HG03442 (cell line): ENCODE measurements at regions not wholly inside any gene's neighbourhood (a gene's known extent, or its start where the extent isn't known, plus 50 kb on each side); places are given as distances from the start of the nearest gene placed in this dataset.

Experiments
- ATAC-seq: cut with Tn5 transposase; IDR thresholded peaks from one replicate; pipeline ENCODE4 v1.9.1; 2021; ENCODE audit warnings: mild to moderate bottlenecking, moderate library complexity; ENCODE audit not compliant: unreplicated experiment

DNA sequence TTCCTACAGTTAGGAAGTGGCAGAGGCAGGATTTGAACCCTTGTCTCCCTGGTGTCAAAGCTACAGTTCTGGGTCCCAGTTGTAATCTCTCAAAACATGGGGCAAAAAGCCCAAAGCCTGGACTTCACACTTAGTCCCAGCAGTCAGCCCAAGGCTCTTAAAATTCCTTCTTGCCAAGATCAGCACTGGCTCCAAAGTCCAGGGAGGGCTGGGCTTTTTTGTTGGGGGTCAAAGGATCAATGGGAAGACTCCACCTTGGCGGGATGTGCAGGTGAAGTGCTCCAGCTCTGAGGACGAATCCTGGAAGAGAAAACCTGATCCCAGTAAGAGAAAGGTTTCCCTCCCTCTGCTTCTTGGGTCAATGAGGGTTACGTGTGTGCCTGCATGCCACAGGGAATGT lies 195.5 kb downstream of the HAPSTR1 start:
- ATAC-seq: no peak

DNA sequence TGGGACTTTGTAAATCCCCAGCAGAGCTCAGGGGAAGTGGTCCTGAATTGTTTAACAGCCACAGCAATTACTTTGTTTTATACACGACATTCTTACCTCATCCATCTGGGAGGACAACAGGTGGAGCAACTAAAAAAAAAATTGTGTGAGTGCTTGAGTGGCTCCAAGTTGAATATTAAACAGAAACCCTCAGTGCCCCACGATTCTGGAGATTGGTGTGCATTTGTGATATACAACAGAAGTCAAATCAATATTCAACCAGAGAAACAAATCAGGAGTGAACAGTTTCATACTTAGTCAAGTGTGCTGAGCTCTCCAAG lies 204.8 kb downstream of the HAPSTR1 start:
- ATAC-seq: no peak

DNA sequence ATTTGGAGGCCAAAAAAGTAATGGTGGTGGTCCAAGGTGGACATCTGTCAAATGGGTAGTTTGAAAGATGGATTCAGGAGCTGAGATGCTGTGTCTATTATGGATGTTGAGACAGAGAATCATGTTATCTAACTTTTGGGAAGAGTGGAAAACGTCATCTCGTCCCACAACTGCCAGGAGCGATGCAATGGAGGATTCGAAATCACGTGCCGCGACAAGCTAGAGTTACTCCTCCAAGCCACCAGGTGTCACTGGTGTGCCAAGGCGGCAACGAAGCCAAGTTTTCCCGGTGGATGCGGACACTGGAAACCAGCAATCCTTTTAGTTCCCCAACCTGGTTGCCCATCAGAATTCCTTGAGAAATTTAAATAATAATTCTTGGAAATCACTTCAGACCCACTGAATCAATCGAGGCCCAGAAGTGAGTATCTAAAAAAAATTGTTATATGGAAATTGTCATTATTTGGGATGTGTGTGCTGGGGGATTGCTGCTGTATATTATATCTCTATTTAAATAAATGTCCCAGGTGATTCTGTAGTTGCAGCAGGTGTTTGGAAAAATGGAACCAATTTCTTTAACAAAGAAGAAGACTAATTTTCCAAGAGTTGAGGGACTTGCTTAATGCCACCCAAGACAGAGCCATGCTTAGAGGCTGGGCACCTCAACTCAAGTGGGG lies 206.1 kb downstream of the HAPSTR1 start:
- no peak for ATAC-seq

DNA sequence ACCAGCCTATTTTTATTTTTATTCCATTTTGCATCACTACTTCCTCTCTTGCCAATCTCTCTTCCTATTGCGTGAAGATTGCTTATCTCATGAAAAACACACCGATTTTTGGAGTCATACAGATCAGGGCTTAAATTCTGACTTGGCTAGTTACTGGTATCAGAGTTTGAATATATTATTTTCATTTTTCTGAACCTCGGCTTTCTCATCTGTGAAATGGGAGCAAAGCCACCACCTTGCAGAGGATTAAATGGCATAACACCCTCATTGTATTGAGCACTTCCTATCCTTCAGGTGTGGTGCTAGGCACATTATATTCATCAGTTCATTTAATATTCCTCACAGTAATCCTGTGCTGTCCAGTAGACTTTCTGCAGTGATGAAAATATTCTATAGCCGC lies 208.8 kb downstream of the HAPSTR1 start:
- no peak for ATAC-seq

DNA sequence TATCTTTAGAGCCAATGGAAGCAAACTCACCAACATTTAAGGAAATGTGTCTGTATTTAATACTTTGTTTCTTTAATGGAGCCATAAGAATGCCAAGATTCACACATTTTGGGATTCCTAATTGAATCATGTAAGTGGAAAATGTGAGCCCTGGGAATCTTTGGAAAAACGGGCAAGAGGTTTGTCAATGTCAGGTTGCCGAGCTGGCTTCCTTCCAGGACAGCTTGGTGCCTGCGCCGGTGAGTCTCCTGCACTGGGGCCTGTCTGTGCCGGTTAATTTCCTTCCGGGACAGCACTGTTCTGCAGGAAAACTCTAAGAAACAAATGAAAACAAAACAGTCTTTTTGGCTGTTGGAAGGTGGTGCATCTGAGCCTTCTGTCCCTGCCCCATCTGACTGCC lies 210.6 kb downstream of the HAPSTR1 start:
- no peak for ATAC-seq

DNA sequence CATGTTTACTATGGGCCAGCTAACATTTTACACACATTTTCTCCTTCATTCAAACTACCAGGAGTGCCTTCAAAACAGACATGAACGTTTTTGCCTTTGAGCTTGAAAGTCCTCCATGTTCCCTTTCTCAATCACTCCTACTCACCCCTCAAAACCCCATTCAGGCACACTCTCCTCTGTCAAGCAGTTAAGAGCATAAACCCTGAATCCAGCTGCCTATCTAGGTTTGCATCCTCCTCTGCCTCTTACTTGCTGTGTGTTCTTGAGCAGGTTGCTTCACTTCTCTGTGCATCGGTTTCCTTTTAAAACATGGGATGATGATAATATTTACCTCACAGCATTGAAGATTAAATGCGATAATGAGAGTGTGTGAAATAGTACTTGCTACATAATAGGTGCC lies 215.3 kb downstream of the HAPSTR1 start:
- ATAC-seq: no peak

DNA sequence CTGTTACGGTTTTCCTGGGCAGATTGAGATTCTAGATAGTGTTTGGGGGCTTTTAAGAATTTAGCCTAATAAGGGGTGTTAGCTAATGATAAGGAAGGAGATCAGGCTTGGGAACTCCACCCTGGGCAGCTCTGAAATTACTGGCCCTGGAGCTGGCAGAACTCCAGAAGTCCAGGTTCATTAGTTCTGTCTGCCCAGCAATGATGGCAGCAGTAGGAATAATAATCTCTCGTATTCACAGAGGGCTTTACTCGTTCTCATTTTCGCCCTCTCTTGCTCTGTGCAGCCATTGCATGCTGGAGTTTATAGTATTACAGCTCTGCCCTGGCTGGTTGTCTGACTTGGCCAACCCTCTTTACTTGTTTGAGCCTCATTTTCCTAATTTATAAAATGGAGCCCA lies 216.0 kb downstream of the HAPSTR1 start:
- no peak for ATAC-seq

DNA sequence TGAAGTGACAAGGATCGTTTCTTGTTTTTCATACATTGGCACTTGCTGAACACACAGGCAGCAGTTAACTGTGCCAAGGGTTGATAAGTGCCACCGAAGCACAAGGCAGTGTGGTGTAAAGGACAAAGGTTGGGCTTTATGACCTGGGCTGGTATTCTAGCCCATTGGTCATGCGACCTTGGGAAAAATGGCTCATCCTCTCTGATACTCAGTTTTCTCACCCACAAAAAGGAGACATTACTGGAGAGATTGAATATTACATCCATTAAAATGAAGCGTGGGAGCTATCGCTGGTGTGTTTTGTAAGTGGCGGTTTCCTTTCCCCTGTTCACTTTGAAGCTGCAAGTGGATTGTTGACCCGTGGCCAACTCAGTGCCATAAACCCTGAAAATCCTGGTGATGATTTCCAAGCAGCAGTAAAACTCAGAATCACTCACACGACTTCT lies 216.9 kb downstream of the HAPSTR1 start:
- ATAC-seq: no peak

DNA sequence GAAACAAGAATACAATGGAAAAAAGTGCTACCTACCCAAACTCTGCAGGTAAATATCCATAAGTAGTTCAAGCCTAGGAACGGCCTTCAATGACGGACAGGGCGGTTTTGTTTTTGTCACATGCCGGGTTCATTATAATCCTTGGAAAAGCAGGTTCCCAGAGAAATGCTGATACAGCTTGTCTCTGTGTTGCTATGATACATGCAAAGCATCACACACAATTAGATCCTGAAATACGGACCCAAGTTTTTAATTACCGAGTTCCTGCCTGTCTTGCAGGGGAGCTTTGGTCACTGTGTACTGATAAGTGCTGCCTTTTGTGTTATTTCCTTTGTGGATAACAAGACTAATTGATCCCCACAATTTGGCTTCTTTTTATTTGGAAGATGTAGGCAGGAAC lies 217.4 kb downstream of the HAPSTR1 start:
- ATAC-seq: no peak

DNA sequence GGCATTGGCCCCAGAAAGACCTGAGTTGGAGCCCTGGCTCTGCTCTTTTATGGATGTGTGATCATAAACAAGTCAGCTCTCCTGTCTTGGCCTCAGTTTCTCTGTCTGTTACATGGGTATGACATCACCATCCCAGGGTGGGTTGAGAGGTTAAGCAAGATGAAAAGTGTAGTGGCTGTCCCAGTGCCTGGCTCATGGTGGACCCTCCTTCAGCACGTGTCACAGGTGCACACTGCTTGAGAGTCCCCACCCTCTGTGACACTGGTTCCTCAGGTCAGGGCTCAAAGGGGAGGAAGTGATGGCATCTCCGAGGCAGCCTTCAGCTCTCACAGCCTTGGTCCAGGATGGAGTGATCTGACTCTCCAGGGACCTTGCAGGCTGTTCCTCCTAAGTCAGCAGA lies 218.4 kb downstream of the HAPSTR1 start:
- no peak for ATAC-seq

DNA sequence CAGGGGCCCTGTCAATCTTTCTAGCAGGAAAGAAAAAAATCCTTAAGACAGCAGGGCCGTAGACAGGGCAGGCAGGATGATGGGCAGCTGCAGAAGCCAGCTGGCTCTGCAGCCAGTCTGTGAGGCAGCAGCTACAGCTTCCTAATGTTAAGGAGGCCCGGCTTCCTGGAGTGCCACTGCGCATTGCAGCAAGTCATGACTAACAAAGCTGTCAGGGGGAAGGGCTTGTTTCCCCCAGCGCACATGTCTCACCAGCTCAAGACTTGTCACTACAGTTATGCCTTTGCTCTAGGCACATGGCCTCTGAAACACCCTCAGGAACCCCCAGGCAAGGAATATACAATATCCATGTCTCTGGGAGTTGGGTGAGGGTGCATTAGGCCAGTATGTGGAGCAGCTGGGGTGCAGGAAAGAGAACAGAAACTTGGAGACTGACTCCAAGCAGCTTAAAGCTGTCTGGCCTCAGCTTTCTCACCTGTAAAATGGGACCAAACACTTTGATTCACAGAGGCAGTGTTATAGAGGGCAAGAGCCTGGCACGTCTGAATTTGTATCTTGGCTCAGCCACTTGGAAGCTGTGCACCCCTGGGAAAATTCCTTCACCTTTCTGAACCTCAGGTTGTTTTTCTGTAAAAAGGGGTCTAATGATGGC lies 220.0 kb downstream of the HAPSTR1 start:
- ATAC-seq: no peak

DNA sequence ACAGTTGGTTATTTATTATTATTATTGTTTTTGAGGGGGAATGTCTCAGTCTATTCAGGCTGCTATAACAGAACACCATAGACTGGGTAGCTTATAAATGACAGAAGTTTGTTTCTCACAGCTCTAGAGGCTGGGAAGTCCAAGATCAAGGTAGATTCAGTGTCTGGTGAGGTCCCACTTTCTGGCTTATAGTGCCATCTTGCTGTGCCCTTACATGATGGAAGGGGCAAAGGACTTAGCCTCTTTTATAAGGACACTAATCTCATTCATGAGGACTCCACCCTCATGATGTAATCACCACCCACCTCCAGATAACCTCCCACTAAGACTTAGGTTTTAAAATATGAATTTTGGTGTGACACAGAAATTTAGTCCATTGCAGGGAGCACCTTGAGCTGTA lies 224.6 kb downstream of the HAPSTR1 start:
- no peak for ATAC-seq

DNA sequence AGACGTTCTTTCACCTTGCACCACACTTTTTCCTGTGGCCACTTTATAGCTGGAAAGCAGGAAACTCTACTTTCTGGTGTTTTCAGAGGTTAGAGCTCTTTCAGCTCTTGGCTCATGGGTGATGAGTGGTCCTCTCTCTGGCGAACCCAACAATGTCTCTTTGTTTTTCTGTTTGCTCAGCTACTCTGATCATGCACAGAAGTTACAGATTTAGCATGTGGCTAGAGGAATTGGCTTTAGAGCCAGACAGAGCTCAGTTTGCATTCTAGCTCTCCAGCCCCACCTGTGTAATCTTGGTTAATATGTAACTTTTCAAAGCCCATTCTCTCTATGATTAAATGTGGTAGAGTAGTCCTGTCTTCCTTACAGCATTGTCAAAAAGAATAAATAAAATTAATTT lies 225.2 kb downstream of the HAPSTR1 start:
- no peak for ATAC-seq

DNA sequence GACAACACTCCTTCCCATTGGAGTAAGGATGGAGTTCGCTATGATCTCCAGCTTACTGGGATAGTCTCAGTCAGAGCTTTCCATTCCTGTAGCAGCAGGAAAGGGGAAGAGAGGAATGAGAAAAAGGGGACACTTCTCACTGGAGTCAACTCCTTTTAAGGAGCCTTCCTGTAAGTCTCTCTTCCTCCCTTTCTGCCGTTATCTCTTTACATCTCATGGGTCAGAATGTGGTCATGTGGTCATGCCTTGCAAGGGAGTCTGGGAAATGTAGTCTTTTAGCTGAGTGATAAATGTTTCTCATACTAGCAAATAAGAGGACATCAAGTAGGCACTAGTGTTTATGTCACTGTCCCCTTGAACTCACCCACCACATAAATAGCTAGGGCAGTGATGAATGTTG lies 227.3 kb downstream of the HAPSTR1 start:
- no peak for ATAC-seq

DNA sequence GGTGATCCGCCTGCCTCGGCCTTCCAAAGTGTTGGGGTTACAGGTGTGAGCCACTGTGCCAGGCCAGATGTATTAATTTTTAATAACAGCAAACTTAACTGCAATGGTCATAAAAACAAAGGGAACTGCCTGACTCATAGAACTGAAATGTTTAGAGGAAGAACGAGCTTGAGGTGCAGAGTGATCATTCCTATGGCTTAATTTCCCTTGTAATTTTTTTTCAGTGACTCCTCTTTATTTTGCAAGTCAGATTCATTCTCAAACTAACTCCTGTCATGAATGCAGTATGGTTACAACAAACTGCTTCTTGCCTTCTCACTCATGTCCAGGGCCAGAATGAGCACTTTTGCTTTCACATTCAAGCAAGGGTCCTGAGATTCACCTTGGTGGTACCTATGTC lies 231.3 kb downstream of the HAPSTR1 start:
- ATAC-seq: no peak

DNA sequence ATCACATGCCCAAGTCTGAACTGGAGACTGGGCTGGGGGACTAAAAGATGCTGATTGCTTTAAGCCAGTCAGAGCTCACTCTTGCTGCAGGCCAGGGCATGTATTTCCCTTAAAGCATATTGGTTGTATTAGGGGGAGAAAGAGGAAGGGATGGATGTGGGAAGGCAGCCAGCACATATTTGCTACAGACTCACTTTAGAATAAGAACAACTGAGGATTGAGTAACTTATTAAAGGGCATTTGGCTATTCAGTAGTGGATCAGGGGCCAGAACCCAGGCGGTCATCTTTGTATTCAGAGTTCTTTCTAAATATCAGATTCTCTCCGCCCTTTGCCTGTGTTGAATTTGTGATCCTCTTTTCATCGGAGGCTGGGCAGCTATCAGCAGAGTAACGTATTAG lies 231.7 kb downstream of the HAPSTR1 start:
- ATAC-seq: no peak

DNA sequence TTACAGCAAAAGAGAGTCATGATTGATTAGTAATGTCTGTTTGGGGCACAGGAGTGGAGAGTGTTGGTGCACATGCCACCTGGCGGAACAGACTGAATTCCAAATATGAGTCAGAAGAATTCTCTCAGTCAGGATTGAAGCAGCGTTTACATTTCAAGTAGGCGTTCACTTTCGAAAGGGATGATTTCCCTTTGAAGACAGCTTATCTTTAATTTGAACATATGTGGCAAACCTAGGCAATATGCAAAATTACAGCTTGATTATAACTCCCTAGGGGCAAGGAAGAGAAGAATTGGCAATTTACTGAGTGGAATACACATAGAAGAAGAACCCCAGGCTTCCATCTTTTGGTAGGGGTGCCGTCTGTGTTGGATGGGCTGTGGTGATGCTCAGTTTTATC lies 235.8 kb downstream of the HAPSTR1 start:
- no peak for ATAC-seq

DNA sequence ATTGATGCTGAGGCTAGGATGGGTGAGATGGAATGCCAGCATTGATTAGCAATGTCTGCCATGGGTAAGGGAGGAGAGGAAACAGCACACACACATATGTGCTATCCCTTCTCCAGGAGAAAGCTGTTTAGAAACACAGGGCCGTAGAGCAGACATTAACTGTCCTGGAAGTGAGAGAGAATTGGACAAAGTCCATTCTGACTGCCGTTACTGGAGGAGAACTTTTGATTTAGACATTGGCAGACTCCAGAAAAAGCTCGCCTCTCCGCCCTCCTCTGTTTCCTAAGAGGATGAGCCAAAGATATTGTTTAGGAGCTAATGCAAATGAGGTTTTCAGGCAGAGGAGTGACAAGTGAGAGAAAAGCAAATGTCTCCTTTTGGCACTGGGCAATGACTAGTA lies 237.0 kb downstream of the HAPSTR1 start:
- no peak for ATAC-seq

DNA sequence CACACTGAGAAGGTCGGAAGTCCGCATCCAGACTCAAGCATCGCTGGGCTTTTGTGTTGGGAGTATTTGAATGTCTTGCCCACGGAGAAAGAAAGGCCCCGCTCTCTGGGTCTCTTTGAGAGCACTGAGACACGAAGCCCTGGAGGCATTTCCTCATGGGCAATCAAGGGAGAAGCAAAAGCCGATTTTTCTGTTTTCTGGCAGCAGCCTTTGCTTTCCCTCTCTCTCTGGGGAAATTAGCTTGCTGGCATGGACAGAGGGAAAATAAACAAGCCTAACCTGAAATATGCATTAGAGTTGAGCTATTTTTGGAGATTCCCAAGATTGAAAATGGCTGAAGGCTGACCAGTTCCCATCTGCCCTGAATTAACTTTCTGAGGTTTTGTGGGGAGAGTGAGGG lies 238.7 kb downstream of the HAPSTR1 start:
- ATAC-seq: no peak

DNA sequence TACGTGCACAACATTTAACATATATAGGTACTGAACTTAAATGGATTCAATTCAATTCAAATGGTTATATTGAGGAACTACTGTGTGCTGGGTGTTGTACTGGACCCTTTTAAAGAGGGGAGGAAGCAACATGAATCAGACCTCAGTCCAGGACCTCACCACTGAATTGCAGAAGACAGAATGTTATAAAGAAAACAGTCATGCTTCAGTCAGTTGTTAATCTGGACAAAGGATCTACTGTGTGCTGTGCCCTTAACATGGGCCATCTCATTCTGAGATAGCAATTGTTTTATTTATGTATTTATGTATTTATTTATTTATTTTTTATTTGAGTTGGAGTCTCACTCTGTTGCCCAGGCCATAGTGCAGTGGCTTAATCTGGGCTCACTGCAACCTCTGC lies 240.1 kb downstream of the HAPSTR1 start:
- ATAC-seq: no peak

DNA sequence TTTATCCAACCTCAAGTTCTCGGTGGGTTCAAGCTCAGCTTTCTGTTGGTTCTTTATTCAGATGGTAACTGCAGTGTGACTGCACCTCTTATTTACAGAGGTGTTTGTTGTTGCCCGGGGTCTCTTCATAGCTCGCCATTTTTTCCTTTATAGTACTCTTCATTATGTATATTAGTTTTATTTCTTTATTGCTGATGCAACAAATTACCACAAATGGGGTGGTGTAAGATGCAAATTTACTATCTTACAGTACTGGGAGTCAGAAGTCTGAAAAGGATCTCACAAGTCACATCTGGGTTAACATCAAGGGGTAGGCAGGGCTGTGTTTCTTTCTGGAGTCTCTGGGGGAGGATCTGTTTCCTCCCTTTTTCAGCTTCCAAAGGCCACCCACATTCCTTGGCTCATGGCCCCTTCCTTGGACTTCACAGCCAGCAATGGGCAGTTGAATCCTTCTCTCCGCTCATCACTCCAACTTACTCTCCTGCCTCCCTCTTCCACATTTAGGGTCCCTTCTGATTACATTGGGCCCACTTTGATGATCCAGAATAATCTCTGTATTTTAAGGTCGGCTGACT lies 241.2 kb downstream of the HAPSTR1 start:
- no peak for ATAC-seq

DNA sequence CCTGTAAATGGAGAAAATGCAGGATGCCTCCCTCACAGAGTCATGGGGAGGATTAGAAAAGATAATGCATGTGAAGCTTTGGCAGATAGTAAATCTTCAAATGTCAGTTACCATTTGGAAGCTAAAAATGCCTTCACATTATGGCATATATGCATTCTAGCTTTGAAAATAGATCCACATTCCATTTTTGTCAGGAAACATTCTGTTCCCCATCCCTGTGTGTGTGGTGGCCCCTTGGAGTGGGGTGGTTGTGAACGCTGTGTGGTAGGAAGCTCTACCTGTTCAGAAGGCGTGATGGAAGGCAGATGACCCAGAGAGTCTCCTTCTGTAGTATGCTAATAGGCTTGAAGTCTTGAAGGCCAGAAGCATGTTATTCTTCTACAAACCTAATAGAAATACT lies 242.0 kb downstream of the HAPSTR1 start:
- ATAC-seq: no peak

DNA sequence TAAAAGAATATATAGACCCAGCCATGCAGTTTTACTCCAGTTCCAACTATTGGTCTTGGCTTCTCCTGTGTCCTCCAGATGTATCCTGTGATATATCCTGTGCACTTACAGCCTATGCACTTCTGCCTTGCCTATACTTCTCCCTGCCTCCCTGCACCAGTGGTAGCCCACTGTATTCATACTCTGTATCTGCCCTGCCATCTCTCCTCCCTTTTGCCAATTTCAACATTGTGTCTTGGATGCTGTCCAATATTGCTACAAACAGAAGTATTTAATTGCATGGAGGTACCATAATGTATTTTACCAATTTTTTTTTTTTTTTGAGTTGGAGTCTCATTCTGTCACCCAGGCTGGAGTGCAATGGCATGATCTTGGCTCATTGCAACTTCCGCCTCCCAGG lies 242.7 kb downstream of the HAPSTR1 start:
- ATAC-seq: no peak
